MM.1S (cell line): ENCODE measurements at regions not wholly inside any gene's neighbourhood (a gene's known extent, or its start where the extent isn't known, plus 50 kb on each side); places are given as distances from the start of the nearest gene placed in this dataset.

Experiments used
- DNase-seq: peaks from one replicate; pipeline ENCODE4 v3.0.0-alpha.2; 2015
- H2AFZ ChIP-seq: fragments of 300-600 bp; sonication (generic); 2 replicates; pipeline ENCODE4 v1.6.0; 2016; ENCODE audit warnings: antibody characterized with exemption, low read length
- H3F3A ChIP-seq: fragments of 300-600 bp; sonication (generic); 2 replicates; pipeline ENCODE4 v1.6.1; 2016; ENCODE audit warnings: mild to moderate bottlenecking, antibody characterized with exemption, low read length, moderate library complexity, mixed read lengths; ENCODE audit not compliant: insufficient read depth
- H3K27ac ChIP-seq: fragments of 300-600 bp; sonication (generic); 2 replicates; pipeline ENCODE4 v1.5.1; 2016; ENCODE audit warnings: mild to moderate bottlenecking, low read length
- H3K27me3 ChIP-seq: fragments of 300-600 bp; sonication (generic); replicated peaks from 2 replicates; pipeline ENCODE4 v1.6.0; 2016; ENCODE audit warnings: low read length; ENCODE audit not compliant: insufficient read depth
- H3K36me3 ChIP-seq: fragments of 300-600 bp; sonication (generic); replicated peaks from 2 replicates; pipeline ENCODE4 v1.6.1; 2016; ENCODE audit warnings: mild to moderate bottlenecking, low read length, mixed read lengths; ENCODE audit not compliant: insufficient read depth
- H3K4me1 ChIP-seq: fragments of 300-600 bp; sonication (generic); 2 replicates; pipeline ENCODE4 v1.6.1; 2016; ENCODE audit warnings: low read length, mixed read lengths
- H3K4me2 ChIP-seq: fragments of 300-600 bp; sonication (generic); 2 replicates; pipeline ENCODE4 v1.6.0; 2016; ENCODE audit warnings: low read depth, low read length
- H3K4me3 ChIP-seq: fragments of 300-600 bp; sonication (generic); 2 replicates; pipeline ENCODE4 v1.5.1; 2016; ENCODE audit warnings: low read length, mixed read lengths
- H3K79me2 ChIP-seq: fragments of 300-600 bp; sonication (generic); 2 replicates; pipeline ENCODE4 v1.6.1; 2016; ENCODE audit warnings: mixed run types, low read length, mixed read lengths
- H3K9ac ChIP-seq: fragments of 300-600 bp; sonication (generic); 2 replicates; pipeline ENCODE4 v1.6.1; 2016; ENCODE audit warnings: low read length, mixed read lengths
- H3K9me2 ChIP-seq: fragments of 300-600 bp; sonication (generic); replicated peaks from 2 replicates; pipeline ENCODE4 v1.6.1; 2016; ENCODE audit warnings: mild to moderate bottlenecking, low read length, mixed read lengths; ENCODE audit not compliant: insufficient read depth
- H3K9me3 ChIP-seq: fragments of 300-600 bp; sonication (generic); replicated peaks from 2 replicates; pipeline ENCODE4 v1.6.1; 2016; ENCODE audit warnings: mild to moderate bottlenecking, low read length, mixed read lengths; ENCODE audit not compliant: insufficient read depth
- H4K20me1 ChIP-seq: fragments of 300-600 bp; sonication (generic); 2 replicates; pipeline ENCODE4 v1.6.1; 2016; ENCODE audit warnings: mild to moderate bottlenecking, low read length, moderate library complexity, mixed read lengths; ENCODE audit not compliant: insufficient read depth
- EZH2 ChIP-seq: fragments of 300-600 bp; sonication (generic); optimal IDR thresholded peaks from 2 replicates; pipeline ENCODE3; 2017; ENCODE audit warnings: low read depth, mild to moderate bottlenecking, antibody characterized with exemption, low read length, mixed read lengths
- EZH2phosphoT487 ChIP-seq: fragments of 300-600 bp; sonication (generic); IDR thresholded peaks from 2 replicates; pipeline ENCODE4 v1.6.1; 2018; ENCODE audit warnings: antibody characterized with exemption, low read length
- TF ChIP-seq, protein P1 (sequence below): fragments of 300-600 bp; sonication (generic); IDR thresholded peaks from 2 replicates; pipeline ENCODE4 v1.5.1; 2016; ENCODE audit warnings: antibody characterized with exemption, low read length, mixed read lengths

DNA sequence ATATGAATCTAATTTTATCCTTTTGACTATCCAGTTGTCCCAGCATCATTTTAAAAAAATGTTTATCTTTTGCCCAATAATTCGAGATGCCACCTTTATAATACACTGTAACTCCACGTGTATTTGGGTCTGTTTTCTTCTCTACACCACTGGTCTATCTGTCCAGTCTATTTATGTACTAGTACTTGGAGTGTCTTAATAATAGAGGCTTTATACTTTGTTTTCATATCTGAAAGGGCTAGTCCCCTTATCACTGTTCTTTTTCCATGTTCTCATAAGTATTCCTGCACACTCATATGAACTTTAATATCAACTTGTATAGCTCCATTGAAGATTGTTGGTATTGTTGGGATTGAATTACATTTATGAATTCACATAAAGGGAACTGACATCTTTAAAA lies 101.1 kb upstream of the RMP24 start:
- no peak for DNase-seq
- H3K79me2 ChIP-seq: no peaks in the 10 kb centered on the region
- no peaks in the 10 kb centered on the region for H3K9me3 ChIP-seq
- no peaks in the 10 kb centered on the region for H3F3A ChIP-seq
- H3K36me3 ChIP-seq: no peaks in the 10 kb centered on the region
- no peak overlapping the region for H3K4me3 ChIP-seq
- TF ChIP-seq, protein P1, sequence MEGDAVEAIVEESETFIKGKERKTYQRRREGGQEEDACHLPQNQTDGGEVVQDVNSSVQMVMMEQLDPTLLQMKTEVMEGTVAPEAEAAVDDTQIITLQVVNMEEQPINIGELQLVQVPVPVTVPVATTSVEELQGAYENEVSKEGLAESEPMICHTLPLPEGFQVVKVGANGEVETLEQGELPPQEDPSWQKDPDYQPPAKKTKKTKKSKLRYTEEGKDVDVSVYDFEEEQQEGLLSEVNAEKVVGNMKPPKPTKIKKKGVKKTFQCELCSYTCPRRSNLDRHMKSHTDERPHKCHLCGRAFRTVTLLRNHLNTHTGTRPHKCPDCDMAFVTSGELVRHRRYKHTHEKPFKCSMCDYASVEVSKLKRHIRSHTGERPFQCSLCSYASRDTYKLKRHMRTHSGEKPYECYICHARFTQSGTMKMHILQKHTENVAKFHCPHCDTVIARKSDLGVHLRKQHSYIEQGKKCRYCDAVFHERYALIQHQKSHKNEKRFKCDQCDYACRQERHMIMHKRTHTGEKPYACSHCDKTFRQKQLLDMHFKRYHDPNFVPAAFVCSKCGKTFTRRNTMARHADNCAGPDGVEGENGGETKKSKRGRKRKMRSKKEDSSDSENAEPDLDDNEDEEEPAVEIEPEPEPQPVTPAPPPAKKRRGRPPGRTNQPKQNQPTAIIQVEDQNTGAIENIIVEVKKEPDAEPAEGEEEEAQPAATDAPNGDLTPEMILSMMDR: no peak
- TF ChIP-seq EZH2phosphoT487 (no peak), EZH2 (no peak)
- no peaks in the 10 kb centered on the region for H3K27me3 ChIP-seq
- no peak overlapping the region for H3K9ac ChIP-seq
- H3K27ac ChIP-seq: no peak overlapping the region
- H2AFZ ChIP-seq: no peak overlapping the region
- no peak overlapping the region for H3K4me2 ChIP-seq
- no peaks in the 10 kb centered on the region for H3K9me2 ChIP-seq
- no peaks in the 10 kb centered on the region for H4K20me1 ChIP-seq
- no peaks in the 10 kb centered on the region for H3K4me1 ChIP-seq

DNA sequence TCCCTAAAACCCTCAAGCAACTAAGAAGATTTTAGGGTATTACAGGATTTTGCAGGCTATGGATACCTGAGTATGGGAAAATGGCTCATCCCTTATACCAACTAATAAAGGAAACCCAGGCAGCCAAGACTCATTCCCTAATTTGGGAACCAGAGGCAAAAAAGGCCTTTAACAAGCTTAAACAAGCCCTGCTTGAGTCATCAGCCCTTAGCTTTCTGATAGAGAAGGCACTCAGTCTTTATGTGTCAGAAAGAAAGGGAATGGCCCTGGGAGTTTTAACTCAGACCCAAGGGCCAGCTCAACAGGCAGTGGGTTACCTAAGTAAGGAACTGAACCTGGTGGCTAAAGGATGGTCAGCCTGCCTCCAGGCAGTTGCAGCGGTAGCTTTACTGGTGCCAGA lies 96.9 kb upstream of the RMP24 start:
- Histone ChIP-seq H3K4me1 (no peaks in the 10 kb centered on the region), H3K4me3 (no peak overlapping the region), H4K20me1 (no peaks in the 10 kb centered on the region), H3K9me3 (no peaks in the 10 kb centered on the region), H3K79me2 (no peaks in the 10 kb centered on the region), H2AFZ (no peak overlapping the region), H3K27ac (no peak overlapping the region), H3K4me2 (no peak overlapping the region), H3K27me3 (no peaks in the 10 kb centered on the region), H3K9ac (no peak overlapping the region), H3K36me3 (no peaks in the 10 kb centered on the region), H3K9me2 (no peaks in the 10 kb centered on the region), H3F3A (no peaks in the 10 kb centered on the region)
- no peak for DNase-seq
- no peak for TF ChIP-seq EZH2
- no peak for TF ChIP-seq EZH2phosphoT487
- TF ChIP-seq, protein P1: no peak

DNA sequence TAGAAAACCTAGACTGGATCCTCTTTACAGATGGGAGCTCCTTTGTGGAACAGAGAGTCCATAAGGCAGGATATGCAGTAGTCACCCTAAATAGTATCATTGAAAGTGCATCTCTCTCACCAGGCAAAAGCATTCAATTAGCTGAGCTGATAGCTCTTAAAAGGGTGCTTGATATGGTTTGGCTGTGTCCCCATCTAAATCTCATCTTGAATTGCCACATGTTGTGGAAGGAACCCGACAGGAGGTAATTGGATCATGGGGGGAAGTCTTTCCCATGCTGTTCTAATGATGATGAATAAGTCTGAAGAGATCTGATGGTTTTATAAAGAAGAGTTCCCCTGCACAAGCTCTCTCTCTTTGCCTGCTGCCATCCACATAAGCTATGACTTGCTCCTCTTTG lies 96.2 kb upstream of the RMP24 start:
- H3K27me3 ChIP-seq: no peaks in the 10 kb centered on the region
- H3K9me3 ChIP-seq: no peaks in the 10 kb centered on the region
- no peaks in the 10 kb centered on the region for H3K36me3 ChIP-seq
- TF ChIP-seq EZH2: no peak
- TF ChIP-seq, protein P1: no peak
- no peak for TF ChIP-seq EZH2phosphoT487
- no peak for DNase-seq
- H2AFZ ChIP-seq: no peak overlapping the region
- H3K9ac ChIP-seq: no peak overlapping the region
- H3K4me3 ChIP-seq: no peak overlapping the region
- no peaks in the 10 kb centered on the region for H3K4me1 ChIP-seq
- no peaks in the 10 kb centered on the region for H4K20me1 ChIP-seq
- H3F3A ChIP-seq: no peaks in the 10 kb centered on the region
- no peak overlapping the region for H3K4me2 ChIP-seq
- no peaks in the 10 kb centered on the region for H3K79me2 ChIP-seq
- H3K9me2 ChIP-seq: no peaks in the 10 kb centered on the region
- no peak overlapping the region for H3K27ac ChIP-seq
